ENCODE measurements at regions not wholly inside any gene's neighbourhood (a gene's known extent, or its start where the extent isn't known, plus 50 kb on each side); places are given as distances from the start of the nearest gene placed in this dataset.

DNA sequence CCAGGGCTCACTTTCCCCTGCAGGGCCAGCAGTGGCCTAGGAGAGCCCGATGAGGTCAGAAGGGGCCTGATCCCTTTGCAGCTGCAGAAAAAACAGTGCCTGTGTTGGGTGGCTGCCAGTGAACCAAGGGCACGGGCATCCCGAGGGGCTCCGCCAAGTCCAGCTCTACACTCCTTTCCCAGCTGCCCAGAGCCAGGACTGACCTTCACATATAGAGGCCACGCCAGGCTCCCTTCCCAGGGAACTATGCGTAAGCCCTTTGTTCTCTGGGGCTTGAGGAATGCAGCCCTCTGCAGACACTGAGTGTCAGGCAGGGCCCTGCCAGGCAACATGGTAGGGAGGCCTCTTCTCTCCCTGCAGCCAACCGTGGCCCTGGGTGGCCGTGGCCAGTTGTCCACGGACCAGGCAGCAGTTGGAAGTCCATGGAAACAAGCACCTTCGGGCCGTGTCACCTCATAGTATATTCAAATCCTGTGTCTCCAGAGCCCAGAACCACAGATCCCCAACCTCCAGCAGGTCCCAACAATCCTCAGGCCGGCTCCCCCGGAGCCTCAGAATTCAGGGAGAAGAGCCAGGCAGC is 194.0 kb downstream of the NPHP4 start:
- H3K4me1 Mint-ChIP-seq: peaks cover 3% of the 10 kb centered on the region; the same call in 1 of the 3 replicates
- H2AFZ ChIP-seq: no peak overlapping the region
- H3K27me3 Mint-ChIP-seq (ENCODE audit: insufficient read depth, low read depth, poor library complexity): peaks cover 2% of the 10 kb centered on the region
- peaks cover 3% of the 10 kb centered on the region; the same call in 1 of the 3 replicates for H3K36me3 Mint-ChIP-seq (ENCODE audit: low read depth)
- no peaks in the 10 kb centered on the region for H4K20me1 ChIP-seq (replicated peaks; ENCODE audit: insufficient read depth)
- H3K4me2 ChIP-seq: no peak overlapping the region
- H3K36me3 ChIP-seq (ENCODE audit: insufficient read depth): no peaks in the 10 kb centered on the region; the same call in 1 of the 2 replicates
- H3K79me2 ChIP-seq (replicated peaks; ENCODE audit: insufficient read depth): no peaks in the 10 kb centered on the region
- no peak overlapping the region for H3K4me3 ChIP-seq
- H3K9me2 ChIP-seq (ENCODE audit: insufficient read depth): no peaks in the 10 kb centered on the region
- H3K27ac Mint-ChIP-seq: no peak overlapping the region
- H3K4me3 Mint-ChIP-seq: no peak overlapping the region
- no peaks in the 10 kb centered on the region for H3F3A ChIP-seq (replicated peaks; ENCODE audit: low read depth)
- peaks cover 13% of the 10 kb centered on the region; the same call in 2 of the 3 replicates for H3K9me3 Mint-ChIP-seq
- ATAC-seq: peak; percentile 98
- DNase-seq (ENCODE audit: low spot score): no peak
- TF ChIP-seq NANOG (IDR thresholded peaks at IDR 0.05; ENCODE audit: borderline replicate concordance) (no peak), POLR2AphosphoS5 (IDR thresholded peaks at IDR 0.05; ENCODE audit: low read depth) (no peak), ZNF331 (CRISPR knock-in tag; IDR thresholded peaks at IDR 0.05; ENCODE audit: low read depth) (no peak), STAT1 (IDR thresholded peaks at IDR 0.05; ENCODE audit: unreplicated experiment) (no peak), JUNB (IDR thresholded peaks at IDR 0.05; ENCODE audit: unreplicated experiment) (no peak), EZH2phosphoT487 (IDR thresholded peaks at IDR 0.05; ENCODE audit: unreplicated experiment) (no peak), CREB1 (CRISPR knock-in tag; IDR thresholded peaks at IDR 0.05; ENCODE audit: low read depth) (no peak)
- TF ChIP-seq, protein P1, sequence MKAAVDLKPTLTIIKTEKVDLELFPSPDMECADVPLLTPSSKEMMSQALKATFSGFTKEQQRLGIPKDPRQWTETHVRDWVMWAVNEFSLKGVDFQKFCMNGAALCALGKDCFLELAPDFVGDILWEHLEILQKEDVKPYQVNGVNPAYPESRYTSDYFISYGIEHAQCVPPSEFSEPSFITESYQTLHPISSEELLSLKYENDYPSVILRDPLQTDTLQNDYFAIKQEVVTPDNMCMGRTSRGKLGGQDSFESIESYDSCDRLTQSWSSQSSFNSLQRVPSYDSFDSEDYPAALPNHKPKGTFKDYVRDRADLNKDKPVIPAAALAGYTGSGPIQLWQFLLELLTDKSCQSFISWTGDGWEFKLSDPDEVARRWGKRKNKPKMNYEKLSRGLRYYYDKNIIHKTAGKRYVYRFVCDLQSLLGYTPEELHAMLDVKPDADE (IDR thresholded peaks at IDR 0.05): no peak
- TF ChIP-seq, protein P2, sequence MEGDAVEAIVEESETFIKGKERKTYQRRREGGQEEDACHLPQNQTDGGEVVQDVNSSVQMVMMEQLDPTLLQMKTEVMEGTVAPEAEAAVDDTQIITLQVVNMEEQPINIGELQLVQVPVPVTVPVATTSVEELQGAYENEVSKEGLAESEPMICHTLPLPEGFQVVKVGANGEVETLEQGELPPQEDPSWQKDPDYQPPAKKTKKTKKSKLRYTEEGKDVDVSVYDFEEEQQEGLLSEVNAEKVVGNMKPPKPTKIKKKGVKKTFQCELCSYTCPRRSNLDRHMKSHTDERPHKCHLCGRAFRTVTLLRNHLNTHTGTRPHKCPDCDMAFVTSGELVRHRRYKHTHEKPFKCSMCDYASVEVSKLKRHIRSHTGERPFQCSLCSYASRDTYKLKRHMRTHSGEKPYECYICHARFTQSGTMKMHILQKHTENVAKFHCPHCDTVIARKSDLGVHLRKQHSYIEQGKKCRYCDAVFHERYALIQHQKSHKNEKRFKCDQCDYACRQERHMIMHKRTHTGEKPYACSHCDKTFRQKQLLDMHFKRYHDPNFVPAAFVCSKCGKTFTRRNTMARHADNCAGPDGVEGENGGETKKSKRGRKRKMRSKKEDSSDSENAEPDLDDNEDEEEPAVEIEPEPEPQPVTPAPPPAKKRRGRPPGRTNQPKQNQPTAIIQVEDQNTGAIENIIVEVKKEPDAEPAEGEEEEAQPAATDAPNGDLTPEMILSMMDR (conservative IDR thresholded peaks at IDR 0.05; ENCODE audit: low read depth in 2 of 2): no peak
- TF ChIP-seq, protein P3, sequence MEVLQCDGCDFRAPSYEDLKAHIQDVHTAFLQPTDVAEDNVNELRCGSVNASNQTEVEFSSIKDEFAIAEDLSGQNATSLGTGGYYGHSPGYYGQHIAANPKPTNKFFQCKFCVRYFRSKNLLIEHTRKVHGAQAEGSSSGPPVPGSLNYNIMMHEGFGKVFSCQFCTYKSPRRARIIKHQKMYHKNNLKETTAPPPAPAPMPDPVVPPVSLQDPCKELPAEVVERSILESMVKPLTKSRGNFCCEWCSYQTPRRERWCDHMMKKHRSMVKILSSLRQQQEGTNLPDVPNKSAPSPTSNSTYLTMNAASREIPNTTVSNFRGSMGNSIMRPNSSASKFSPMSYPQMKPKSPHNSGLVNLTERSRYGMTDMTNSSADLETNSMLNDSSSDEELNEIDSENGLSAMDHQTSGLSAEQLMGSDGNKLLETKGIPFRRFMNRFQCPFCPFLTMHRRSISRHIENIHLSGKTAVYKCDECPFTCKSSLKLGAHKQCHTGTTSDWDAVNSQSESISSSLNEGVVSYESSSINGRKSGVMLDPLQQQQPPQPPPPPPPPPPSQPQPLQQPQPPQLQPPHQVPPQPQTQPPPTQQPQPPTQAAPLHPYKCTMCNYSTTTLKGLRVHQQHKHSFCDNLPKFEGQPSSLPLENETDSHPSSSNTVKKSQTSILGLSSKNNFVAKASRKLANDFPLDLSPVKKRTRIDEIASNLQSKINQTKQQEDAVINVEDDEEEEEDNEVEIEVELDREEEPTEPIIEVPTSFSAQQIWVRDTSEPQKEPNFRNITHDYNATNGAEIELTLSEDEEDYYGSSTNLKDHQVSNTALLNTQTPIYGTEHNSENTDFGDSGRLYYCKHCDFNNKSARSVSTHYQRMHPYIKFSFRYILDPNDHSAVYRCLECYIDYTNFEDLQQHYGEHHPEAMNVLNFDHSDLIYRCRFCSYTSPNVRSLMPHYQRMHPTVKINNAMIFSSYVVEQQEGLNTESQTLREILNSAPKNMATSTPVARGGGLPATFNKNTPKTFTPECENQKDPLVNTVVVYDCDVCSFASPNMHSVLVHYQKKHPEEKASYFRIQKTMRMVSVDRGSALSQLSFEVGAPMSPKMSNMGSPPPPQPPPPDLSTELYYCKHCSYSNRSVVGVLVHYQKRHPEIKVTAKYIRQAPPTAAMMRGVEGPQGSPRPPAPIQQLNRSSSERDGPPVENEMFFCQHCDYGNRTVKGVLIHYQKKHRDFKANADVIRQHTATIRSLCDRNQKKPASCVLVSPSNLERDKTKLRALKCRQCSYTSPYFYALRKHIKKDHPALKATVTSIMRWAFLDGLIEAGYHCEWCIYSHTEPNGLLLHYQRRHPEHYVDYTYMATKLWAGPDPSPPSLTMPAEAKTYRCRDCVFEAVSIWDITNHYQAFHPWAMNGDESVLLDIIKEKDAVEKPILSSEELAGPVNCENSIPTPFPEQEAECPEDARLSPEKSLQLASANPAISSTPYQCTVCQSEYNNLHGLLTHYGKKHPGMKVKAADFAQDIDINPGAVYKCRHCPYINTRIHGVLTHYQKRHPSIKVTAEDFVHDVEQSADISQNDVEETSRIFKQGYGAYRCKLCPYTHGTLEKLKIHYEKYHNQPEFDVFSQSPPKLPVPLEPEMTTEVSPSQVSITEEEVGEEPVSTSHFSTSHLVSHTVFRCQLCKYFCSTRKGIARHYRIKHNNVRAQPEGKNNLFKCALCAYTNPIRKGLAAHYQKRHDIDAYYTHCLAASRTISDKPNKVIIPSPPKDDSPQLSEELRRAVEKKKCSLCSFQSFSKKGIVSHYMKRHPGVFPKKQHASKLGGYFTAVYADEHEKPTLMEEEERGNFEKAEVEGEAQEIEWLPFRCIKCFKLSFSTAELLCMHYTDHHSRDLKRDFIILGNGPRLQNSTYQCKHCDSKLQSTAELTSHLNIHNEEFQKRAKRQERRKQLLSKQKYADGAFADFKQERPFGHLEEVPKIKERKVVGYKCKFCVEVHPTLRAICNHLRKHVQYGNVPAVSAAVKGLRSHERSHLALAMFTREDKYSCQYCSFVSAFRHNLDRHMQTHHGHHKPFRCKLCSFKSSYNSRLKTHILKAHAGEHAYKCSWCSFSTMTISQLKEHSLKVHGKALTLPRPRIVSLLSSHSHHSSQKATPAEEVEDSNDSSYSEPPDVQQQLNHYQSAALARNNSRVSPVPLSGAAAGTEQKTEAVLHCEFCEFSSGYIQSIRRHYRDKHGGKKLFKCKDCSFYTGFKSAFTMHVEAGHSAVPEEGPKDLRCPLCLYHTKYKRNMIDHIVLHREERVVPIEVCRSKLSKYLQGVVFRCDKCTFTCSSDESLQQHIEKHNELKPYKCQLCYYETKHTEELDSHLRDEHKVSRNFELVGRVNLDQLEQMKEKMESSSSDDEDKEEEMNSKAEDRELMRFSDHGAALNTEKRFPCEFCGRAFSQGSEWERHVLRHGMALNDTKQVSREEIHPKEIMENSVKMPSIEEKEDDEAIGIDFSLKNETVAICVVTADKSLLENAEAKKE (CRISPR knock-in tag; IDR thresholded peaks at IDR 0.05): no peak
- H3K4me1 ChIP-seq (ENCODE audit: insufficient read depth): no peaks in the 10 kb centered on the region
- H3K27me3 ChIP-seq (ENCODE audit: insufficient read depth): no peaks in the 10 kb centered on the region
- H3K27ac ChIP-seq (ENCODE audit: low read depth): no peak overlapping the region
